Activated CD8-positive, alpha-beta T cell treated with anti-CD3 and anti-CD28 coated beads for 36 hours (primary cell): ENCODE measurements at regions not wholly inside any gene's neighbourhood (a gene's known extent, or its start where the extent isn't known, plus 50 kb on each side); places are given as distances from the start of the nearest gene placed in this dataset.

Source experiments
- ATAC-seq: fragments of 200-7000 bp; cut with Tn5 transposase; one replicate; pipeline ENCODE4 v1.10.0; 2021; ENCODE audit warnings: mild to moderate bottlenecking, moderate library complexity
- CTCF ChIA-PET: fragments of 350-600 bp; sonication (Branson Sonifier 250); formaldehyde crosslinking; loops from one replicate; lab custom pipeline; 2021; ENCODE audit warnings: antibody characterized with exemption; lab: Charles Lee
- POLR2A ChIA-PET: fragments of 350-600 bp; sonication (Branson Sonifier 250); formaldehyde crosslinking; loops from one replicate; lab custom pipeline; 2021; ENCODE audit warnings: antibody characterized with exemption; lab: Charles Lee
- DNase-seq: peaks from one replicate; pipeline ENCODE4 v3.0.0-alpha.2; 2020
- H3K27ac Mint-ChIP-seq: one replicate; pipeline ENCODE4 v1.8.0; 2021; ENCODE audit warnings: mild to moderate bottlenecking, mixed read lengths
- H3K27me3 Mint-ChIP-seq: one replicate; pipeline ENCODE4 v1.8.0; 2021; ENCODE audit warnings: mixed read lengths
- H3K36me3 Mint-ChIP-seq: one replicate; pipeline ENCODE4 v1.8.0; 2021; ENCODE audit warnings: low read depth, mixed read lengths
- H3K4me1 Mint-ChIP-seq: one replicate; pipeline ENCODE4 v1.8.0; 2021; ENCODE audit warnings: low read depth, mixed read lengths
- H3K4me3 Mint-ChIP-seq: one replicate; pipeline ENCODE4 v1.8.0; 2021; ENCODE audit warnings: mild to moderate bottlenecking, moderate library complexity, mixed read lengths
- H3K9me3 Mint-ChIP-seq: one replicate; pipeline ENCODE4 v1.8.0; 2021; ENCODE audit warnings: mixed read lengths
- intact Hi-C: fragments of 100-400 bp; cut with micrococcal nuclease; formaldehyde crosslinking; loops from one replicate; pipeline ENCODE4 v1.10.0; 2022
- TF ChIP-seq, protein P1 (sequence below): fragments of 200-600 bp; IDR thresholded peaks from one replicate; pipeline ENCODE4 v1.8.0; 2022; ENCODE audit warnings: antibody characterized with exemption, mild to moderate bottlenecking

DNA sequence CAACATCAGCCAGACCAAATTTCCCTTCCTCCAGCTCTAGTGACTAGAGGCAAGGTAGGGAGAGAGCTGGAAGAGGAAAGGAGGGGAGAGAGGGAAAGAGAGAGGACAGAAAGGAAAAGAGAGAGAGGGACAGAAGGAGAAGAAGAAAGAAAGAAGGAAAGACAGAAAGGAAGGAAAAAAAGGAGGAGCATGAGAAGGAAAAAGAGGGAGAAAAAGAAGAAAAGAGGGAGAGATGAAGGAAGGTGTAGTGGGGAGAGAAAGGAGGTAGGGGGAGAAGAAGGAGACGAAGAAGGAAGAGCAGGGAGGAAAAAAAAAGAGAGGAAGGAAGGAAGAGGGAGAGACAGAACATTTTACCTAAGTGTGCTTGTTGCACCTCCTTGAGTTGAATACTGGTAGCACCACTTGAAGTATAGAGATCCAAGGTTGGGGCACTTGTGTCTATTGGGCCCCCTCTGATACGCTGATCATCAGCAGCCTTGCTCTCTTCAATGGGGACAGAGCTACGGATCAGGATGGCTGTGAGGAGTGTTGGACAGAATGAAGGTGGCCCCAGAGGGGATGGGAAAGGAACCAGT is 232.5 kb downstream of the SUDS3 start:
- no peak overlapping the region for H3K4me3 Mint-ChIP-seq
- H3K36me3 Mint-ChIP-seq: no peaks in the 10 kb centered on the region
- no peak for DNase-seq
- POLR2A ChIA-PET: no interaction called here
- TF ChIP-seq, protein P1, sequence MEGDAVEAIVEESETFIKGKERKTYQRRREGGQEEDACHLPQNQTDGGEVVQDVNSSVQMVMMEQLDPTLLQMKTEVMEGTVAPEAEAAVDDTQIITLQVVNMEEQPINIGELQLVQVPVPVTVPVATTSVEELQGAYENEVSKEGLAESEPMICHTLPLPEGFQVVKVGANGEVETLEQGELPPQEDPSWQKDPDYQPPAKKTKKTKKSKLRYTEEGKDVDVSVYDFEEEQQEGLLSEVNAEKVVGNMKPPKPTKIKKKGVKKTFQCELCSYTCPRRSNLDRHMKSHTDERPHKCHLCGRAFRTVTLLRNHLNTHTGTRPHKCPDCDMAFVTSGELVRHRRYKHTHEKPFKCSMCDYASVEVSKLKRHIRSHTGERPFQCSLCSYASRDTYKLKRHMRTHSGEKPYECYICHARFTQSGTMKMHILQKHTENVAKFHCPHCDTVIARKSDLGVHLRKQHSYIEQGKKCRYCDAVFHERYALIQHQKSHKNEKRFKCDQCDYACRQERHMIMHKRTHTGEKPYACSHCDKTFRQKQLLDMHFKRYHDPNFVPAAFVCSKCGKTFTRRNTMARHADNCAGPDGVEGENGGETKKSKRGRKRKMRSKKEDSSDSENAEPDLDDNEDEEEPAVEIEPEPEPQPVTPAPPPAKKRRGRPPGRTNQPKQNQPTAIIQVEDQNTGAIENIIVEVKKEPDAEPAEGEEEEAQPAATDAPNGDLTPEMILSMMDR: no peak
- no peak for ATAC-seq
- H3K27ac Mint-ChIP-seq: no peak overlapping the region
- H3K27me3 Mint-ChIP-seq: peaks cover 11% of the 10 kb centered on the region
- peaks cover 4% of the 10 kb centered on the region for H3K9me3 Mint-ChIP-seq
- no peaks in the 10 kb centered on the region for H3K4me1 Mint-ChIP-seq
- CTCF ChIA-PET: no interaction called here
- intact Hi-C loops: no loop called here

DNA sequence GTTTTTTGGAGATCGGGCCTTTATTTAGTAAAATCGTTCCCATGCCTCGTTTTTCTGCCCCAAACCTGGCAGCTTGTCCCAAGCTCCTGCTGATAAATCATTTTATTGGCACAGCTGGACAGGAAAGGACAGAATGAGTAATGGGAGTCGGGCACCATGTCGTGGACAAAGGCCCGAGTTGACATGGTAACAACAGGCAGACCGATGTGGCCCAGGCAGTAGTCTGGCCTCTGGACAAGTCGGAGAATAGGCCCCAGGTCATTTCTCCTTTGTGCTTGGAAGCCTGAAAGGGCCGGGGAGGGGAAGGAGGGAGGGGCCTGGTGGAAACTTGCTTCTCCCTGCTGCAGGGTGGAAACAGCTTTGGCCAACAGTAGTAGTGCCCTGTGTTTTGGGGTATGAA is 234.9 kb downstream of the SUDS3 start:
- H3K36me3 Mint-ChIP-seq: no peaks in the 10 kb centered on the region
- no peak overlapping the region for H3K27ac Mint-ChIP-seq
- no peak for ATAC-seq
- H3K4me3 Mint-ChIP-seq: no peak overlapping the region
- intact Hi-C loops: no loop called here
- no peak for DNase-seq
- CTCF ChIA-PET: no interaction called here
- H3K4me1 Mint-ChIP-seq: no peaks in the 10 kb centered on the region
- POLR2A ChIA-PET: no interaction called here
- TF ChIP-seq, protein P1: no peak
- H3K27me3 Mint-ChIP-seq: peaks cover 10% of the 10 kb centered on the region
- peaks cover 6% of the 10 kb centered on the region for H3K9me3 Mint-ChIP-seq

DNA sequence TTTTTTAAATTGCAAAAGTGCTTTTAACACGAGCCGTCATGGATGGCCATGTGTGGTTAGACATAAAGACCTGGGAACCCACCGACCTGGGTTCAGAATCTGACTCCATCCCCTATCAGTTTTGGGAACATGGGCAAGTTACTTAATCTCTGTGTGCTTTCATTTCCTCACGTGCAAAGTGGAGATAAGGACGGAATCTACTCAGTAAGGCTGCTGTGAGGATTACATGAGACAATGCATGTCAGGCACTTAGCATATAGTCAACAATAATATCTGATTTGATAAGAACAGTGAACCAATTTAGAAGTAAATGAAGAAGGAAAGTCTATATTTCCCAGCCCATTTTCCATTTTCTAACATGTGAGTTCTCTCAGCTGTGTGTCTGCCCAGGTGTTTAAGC is 235.4 kb downstream of the SUDS3 start:
- Mint-ChIP-seq H3K27me3 (peaks cover 9% of the 10 kb centered on the region), H3K27ac (no peak overlapping the region), H3K4me1 (no peaks in the 10 kb centered on the region), H3K9me3 (peaks cover 6% of the 10 kb centered on the region), H3K36me3 (no peaks in the 10 kb centered on the region), H3K4me3 (no peak overlapping the region)
- ChIA-PET CTCF (no interaction called here), POLR2A (no interaction called here)
- DNase-seq: no peak
- ATAC-seq: no peak
- TF ChIP-seq, protein P1: no peak
- intact Hi-C loops: no loop called here

DNA sequence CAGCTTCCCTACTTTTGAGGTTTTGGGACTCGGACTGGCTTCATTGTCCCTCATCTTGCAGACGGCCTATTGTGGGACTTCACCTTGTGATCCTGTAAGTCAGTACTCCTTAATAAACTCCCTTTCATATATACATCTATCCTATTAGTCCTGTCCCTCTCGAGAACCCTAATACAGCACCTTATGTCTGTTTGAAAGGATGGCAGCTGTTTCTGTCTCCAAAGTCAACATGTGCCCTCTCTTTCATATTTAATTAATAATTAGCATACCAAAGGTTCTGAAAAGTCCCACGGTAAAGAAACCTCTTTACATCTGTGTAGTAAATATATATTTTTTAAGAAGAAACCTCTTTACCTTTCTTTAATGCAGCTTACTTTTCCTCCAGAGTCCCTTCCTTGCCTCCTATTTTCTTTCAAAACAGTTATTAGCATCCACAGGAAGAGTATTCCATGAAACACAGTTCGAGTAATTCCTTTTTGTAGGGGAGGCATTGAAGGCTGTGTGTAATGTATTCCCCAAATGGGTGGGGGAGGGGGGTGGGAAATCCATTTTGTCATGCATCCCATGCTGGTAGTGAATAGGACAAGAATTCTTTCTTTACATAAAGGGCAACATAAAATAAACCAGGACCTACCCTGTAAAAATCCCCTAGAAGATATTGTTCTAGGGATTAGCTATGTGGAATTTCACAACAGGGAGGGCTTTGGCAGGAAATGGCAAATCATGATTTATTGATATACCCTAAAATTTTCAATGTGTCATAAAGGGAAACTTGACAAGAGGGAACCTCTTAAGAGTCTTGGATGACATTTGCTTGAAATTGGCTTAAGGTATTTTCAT is 241.5 kb downstream of the SUDS3 start:
- ATAC-seq: no peak
- CTCF ChIA-PET: no interaction called here
- POLR2A ChIA-PET: no interaction called here

DNA sequence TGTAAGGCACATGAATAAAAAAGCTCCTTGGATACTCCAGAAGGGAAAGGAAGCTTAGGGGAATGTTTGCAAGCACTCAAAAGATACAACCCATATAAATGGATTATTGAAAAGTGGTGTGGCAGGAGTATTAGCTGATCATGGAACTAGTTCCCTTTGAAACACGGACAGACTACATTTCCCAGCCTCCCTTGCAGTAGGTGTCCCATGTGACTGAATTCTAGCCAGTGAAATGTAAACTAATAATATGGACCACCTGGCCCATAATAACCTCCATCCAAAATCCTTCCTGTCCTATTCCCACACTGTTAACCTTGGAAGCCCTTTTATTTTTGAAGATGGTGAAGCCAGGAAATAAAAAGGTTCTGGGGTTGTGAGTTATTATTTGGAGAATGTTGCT is 242.3 kb downstream of the SUDS3 start:
- peaks cover 2% of the 10 kb centered on the region for H3K9me3 Mint-ChIP-seq
- H3K4me1 Mint-ChIP-seq: no peaks in the 10 kb centered on the region
- TF ChIP-seq, protein P1: no peak
- H3K27ac Mint-ChIP-seq: no peak overlapping the region
- no peaks in the 10 kb centered on the region for H3K36me3 Mint-ChIP-seq
- DNase-seq: no peak
- peaks cover 4% of the 10 kb centered on the region for H3K27me3 Mint-ChIP-seq
- intact Hi-C loops: no loop called here
- no peak overlapping the region for H3K4me3 Mint-ChIP-seq
- ChIA-PET CTCF (no interaction called here), POLR2A (no interaction called here)
- ATAC-seq: no peak

More for the DNA sequence above, 241.5 kb downstream of the SUDS3 start:
- Mint-ChIP-seq H3K4me1 (no peaks in the 10 kb centered on the region), H3K9me3 (peaks cover 6% of the 10 kb centered on the region), H3K27ac (no peak overlapping the region), H3K27me3 (peaks cover 4% of the 10 kb centered on the region), H3K36me3 (no peaks in the 10 kb centered on the region), H3K4me3 (no peak overlapping the region)
- no peak for DNase-seq
- TF ChIP-seq, protein P1: no peak
- intact Hi-C loops: no loop called here
